SK-N-SH treated with all-trans-retinoic acid at 6 μM for 48 hours (cell line): ENCODE measurements at regions not wholly inside any gene's neighbourhood (a gene's known extent, or its start where the extent isn't known, plus 50 kb on each side); places are given as distances from the start of the nearest gene placed in this dataset.

Experiments
- ARNTL ChIP-seq: fragments of 450-650 bp; formaldehyde crosslinking; IDR thresholded peaks from 2 replicates; pipeline ENCODE4 v1.5.0; 2020; ENCODE audit warnings: low read depth, mild to moderate bottlenecking, moderate library complexity, borderline replicate concordance
- CREB5 ChIP-seq: fragments of 250-450 bp; sonication (Bioruptor Pico); IDR thresholded peaks from 2 replicates; pipeline ENCODE4 v1.5.1; 2020; ENCODE audit warnings: low read depth, mild to moderate bottlenecking, moderate library complexity
- PATZ1 ChIP-seq: fragments of 250-450 bp; sonication (Bioruptor Pico); IDR thresholded peaks from 2 replicates; pipeline ENCODE4 v1.8.0; 2020; ENCODE audit warnings: mild to moderate bottlenecking, moderate library complexity, borderline replicate concordance
- RARB ChIP-seq: fragments of 250-450 bp; sonication (Bioruptor Pico); IDR thresholded peaks from 2 replicates; pipeline ENCODE4 v1.8.0; 2021; ENCODE audit warnings: mild to moderate bottlenecking, moderate library complexity
- TSHZ2 ChIP-seq: fragments of 250-450 bp; sonication (Bioruptor Pico); IDR thresholded peaks from 2 replicates; pipeline ENCODE4 v1.5.0; 2020; ENCODE audit warnings: mild to moderate bottlenecking, moderate library complexity
- ZFP3 ChIP-seq: fragments of 250-450 bp; sonication (Bioruptor Pico); IDR thresholded peaks from 2 replicates; pipeline ENCODE4 v1.5.0; 2020; ENCODE audit warnings: mild to moderate bottlenecking, moderate library complexity
- ZNF8 ChIP-seq: fragments of 450-650 bp; formaldehyde crosslinking; IDR thresholded peaks from 2 replicates; pipeline ENCODE4 v1.5.0; 2020; ENCODE audit warnings: mild to moderate bottlenecking, moderate library complexity

- TF ChIP-seq ARNTL: no peak
- TF ChIP-seq CREB5: no peak
- no peak for TF ChIP-seq ZFP3
- TF ChIP-seq ZNF8 (CRISPR knock-in tag): no peak
- no peak for TF ChIP-seq RARB (CRISPR knock-in tag)
- no peak for TF ChIP-seq TSHZ2 (CRISPR knock-in tag)
- TF ChIP-seq PATZ1 (CRISPR knock-in tag): no peak
Measured at GRCh38 chr7:46135557-46135956, 214.5 kb upstream of the IGFBP3 start.
